ENCODE measurements at regions not wholly inside any gene's neighbourhood (a gene's known extent, or its start where the extent isn't known, plus 50 kb on each side); places are given as distances from the start of the nearest gene placed in this dataset.

DNA sequence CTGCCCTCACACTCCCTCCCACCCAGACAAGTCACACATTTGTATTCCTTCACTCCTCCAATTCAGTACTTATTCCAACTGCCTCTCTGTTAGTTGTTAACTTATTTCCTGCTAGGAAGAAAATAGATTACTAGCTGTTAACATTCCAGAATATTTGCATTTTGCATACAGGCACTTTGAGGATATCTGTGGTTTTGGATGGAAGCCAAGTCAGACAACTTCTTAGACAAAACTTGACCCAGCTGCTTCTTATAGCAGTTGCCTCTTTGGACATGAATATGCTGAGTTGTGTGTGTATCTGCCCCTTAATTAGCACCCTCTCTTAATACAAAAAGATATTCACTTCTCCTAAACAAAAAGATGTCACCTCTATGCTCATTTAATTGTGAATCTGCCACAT lies 1280.6 kb upstream of the ACO1 start:
- no peak overlapping the region for H2AFZ ChIP-seq (ENCODE audit: low read length)
- H3K4me3 ChIP-seq (ENCODE audit: low read length, poor library complexity, severe bottlenecking): no peak overlapping the region
- H3K9me3 ChIP-seq (ENCODE audit: insufficient read depth, low read depth, low read length): no peaks in the 10 kb centered on the region
- no peaks in the 10 kb centered on the region for H4K20me1 ChIP-seq (ENCODE audit: insufficient read depth, low read length, poor library complexity, severe bottlenecking)
- no peaks in the 10 kb centered on the region for H3F3A ChIP-seq (ENCODE audit: low read depth)
- TF ChIP-seq EZH2phosphoT487 (IDR thresholded peaks at IDR 0.05; ENCODE audit: borderline replicate concordance): no peak
- TF ChIP-seq, protein P1, sequence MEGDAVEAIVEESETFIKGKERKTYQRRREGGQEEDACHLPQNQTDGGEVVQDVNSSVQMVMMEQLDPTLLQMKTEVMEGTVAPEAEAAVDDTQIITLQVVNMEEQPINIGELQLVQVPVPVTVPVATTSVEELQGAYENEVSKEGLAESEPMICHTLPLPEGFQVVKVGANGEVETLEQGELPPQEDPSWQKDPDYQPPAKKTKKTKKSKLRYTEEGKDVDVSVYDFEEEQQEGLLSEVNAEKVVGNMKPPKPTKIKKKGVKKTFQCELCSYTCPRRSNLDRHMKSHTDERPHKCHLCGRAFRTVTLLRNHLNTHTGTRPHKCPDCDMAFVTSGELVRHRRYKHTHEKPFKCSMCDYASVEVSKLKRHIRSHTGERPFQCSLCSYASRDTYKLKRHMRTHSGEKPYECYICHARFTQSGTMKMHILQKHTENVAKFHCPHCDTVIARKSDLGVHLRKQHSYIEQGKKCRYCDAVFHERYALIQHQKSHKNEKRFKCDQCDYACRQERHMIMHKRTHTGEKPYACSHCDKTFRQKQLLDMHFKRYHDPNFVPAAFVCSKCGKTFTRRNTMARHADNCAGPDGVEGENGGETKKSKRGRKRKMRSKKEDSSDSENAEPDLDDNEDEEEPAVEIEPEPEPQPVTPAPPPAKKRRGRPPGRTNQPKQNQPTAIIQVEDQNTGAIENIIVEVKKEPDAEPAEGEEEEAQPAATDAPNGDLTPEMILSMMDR (conservative IDR thresholded peaks at IDR 0.05; ENCODE audit: low read length): no peak
- H3K9ac ChIP-seq (ENCODE audit: low read depth, low read length, poor library complexity, severe bottlenecking): no peak overlapping the region
- H3K36me3 ChIP-seq (ENCODE audit: insufficient read depth, low read length): no peaks in the 10 kb centered on the region
- no peaks in the 10 kb centered on the region for H3K27me3 ChIP-seq (ENCODE audit: insufficient read depth, low read length, poor library complexity, severe bottlenecking)
- no peaks in the 10 kb centered on the region for H3K79me2 ChIP-seq (ENCODE audit: insufficient read depth, low read length)
- H3K4me2 ChIP-seq (ENCODE audit: low read depth, low read length, poor library complexity, severe bottlenecking): no peak overlapping the region
- no peaks in the 10 kb centered on the region for H3K9me2 ChIP-seq (replicated peaks; ENCODE audit: low read depth, low read length)
- no peaks in the 10 kb centered on the region for H3K4me1 ChIP-seq (ENCODE audit: insufficient read depth, low read length, poor library complexity, severe bottlenecking)

DNA sequence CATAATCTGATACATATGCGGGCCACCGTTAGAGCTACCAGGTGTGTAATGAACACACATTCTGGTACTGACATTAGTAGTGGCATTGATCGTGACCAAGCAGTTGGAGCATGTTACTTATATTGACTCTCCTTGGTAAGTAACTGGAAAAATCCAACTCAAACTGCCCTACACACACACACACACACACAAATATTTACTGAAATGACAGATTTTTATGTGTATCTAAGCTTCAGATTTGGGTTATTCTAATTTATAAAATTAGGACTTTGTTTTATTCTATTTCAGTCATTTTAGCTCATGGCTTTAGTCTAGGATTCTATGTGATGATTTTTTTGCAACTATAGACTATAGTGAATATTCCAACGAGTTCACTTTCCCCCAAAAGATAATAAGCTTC lies 1280.2 kb upstream of the ACO1 start:
- Histone ChIP-seq H4K20me1 (ENCODE audit: insufficient read depth, low read length, poor library complexity, severe bottlenecking) (no peaks in the 10 kb centered on the region), H3K9me3 (ENCODE audit: insufficient read depth, low read depth, low read length) (no peaks in the 10 kb centered on the region), H3F3A (ENCODE audit: low read depth) (no peaks in the 10 kb centered on the region), H3K9me2 (replicated peaks; ENCODE audit: low read depth, low read length) (no peaks in the 10 kb centered on the region), H3K79me2 (ENCODE audit: insufficient read depth, low read length) (no peaks in the 10 kb centered on the region), H3K36me3 (ENCODE audit: insufficient read depth, low read length) (no peaks in the 10 kb centered on the region), H3K4me1 (ENCODE audit: insufficient read depth, low read length, poor library complexity, severe bottlenecking) (no peaks in the 10 kb centered on the region), H3K4me3 (ENCODE audit: low read length, poor library complexity, severe bottlenecking) (no peak overlapping the region), H3K4me2 (ENCODE audit: low read depth, low read length, poor library complexity, severe bottlenecking) (no peak overlapping the region), H3K9ac (ENCODE audit: low read depth, low read length, poor library complexity, severe bottlenecking) (no peak overlapping the region), H3K27me3 (ENCODE audit: insufficient read depth, low read length, poor library complexity, severe bottlenecking) (no peaks in the 10 kb centered on the region), H2AFZ (ENCODE audit: low read length) (no peak overlapping the region)
- TF ChIP-seq, protein P1 (conservative IDR thresholded peaks at IDR 0.05; ENCODE audit: low read length): no peak
- TF ChIP-seq EZH2phosphoT487 (IDR thresholded peaks at IDR 0.05; ENCODE audit: borderline replicate concordance): no peak

DNA sequence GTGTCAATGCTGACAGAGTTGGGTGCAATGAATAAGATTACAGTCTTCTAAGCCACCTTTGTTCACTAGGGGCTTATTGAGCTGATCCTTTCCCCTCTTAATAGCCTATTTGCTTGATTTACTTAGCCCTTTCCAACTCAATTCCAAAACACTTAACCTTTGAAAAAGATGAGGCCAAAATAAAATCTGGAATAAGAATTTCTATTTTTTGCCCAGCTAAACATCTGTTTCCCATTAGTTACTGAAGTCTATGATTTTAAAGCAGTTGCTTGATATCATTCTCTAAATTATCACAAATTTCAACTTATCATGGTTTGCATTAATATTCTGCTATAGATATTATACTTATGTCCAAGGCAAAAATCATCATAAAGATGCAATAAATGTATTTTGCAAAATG lies 1272.0 kb upstream of the ACO1 start:
- Histone ChIP-seq H3K4me3 (ENCODE audit: low read length, poor library complexity, severe bottlenecking) (no peak overlapping the region), H3F3A (ENCODE audit: low read depth) (no peaks in the 10 kb centered on the region), H3K9me3 (ENCODE audit: insufficient read depth, low read depth, low read length) (no peaks in the 10 kb centered on the region), H2AFZ (ENCODE audit: low read length) (no peak overlapping the region), H3K9ac (ENCODE audit: low read depth, low read length, poor library complexity, severe bottlenecking) (no peak overlapping the region), H3K36me3 (ENCODE audit: insufficient read depth, low read length) (no peaks in the 10 kb centered on the region), H3K4me2 (ENCODE audit: low read depth, low read length, poor library complexity, severe bottlenecking) (no peak overlapping the region), H3K9me2 (replicated peaks; ENCODE audit: low read depth, low read length) (no peaks in the 10 kb centered on the region), H4K20me1 (ENCODE audit: insufficient read depth, low read length, poor library complexity, severe bottlenecking) (no peaks in the 10 kb centered on the region), H3K79me2 (ENCODE audit: insufficient read depth, low read length) (no peaks in the 10 kb centered on the region), H3K4me1 (ENCODE audit: insufficient read depth, low read length, poor library complexity, severe bottlenecking) (no peaks in the 10 kb centered on the region), H3K27me3 (ENCODE audit: insufficient read depth, low read length, poor library complexity, severe bottlenecking) (no peaks in the 10 kb centered on the region)
- TF ChIP-seq, protein P1 (conservative IDR thresholded peaks at IDR 0.05; ENCODE audit: low read length): no peak
- no peak for TF ChIP-seq EZH2phosphoT487 (IDR thresholded peaks at IDR 0.05; ENCODE audit: borderline replicate concordance)

All from Loucy (cell line).